Nephron progenitor cell (in vitro differentiated cells): ENCODE measurements at regions not wholly inside any gene's neighbourhood (a gene's known extent, or its start where the extent isn't known, plus 50 kb on each side); places are given as distances from the start of the nearest gene placed in this dataset.
"Not testable (repeated sequence)": the region's sequence is repeated elsewhere in the genome, so short reads cannot be mapped to it uniquely, and the experiment has no call there.

Experiments used
- DNase-seq: peaks from one replicate; pipeline ENCODE4 v3.0.0; 2021
- H3K27ac Mint-ChIP-seq: 2 replicates; pipeline ENCODE4 v1.8.0; 2021; ENCODE audit warnings: mild to moderate bottlenecking, moderate library complexity, mixed read lengths
- H3K27me3 Mint-ChIP-seq: 2 replicates; pipeline ENCODE4 v1.8.0; 2021; ENCODE audit warnings: mild to moderate bottlenecking, low read depth, mixed read lengths; ENCODE audit not compliant: poor library complexity
- H3K36me3 Mint-ChIP-seq: 2 replicates; pipeline ENCODE4 v1.8.0; 2021; ENCODE audit warnings: low read depth, mixed read lengths
- H3K4me1 Mint-ChIP-seq: 2 replicates; pipeline ENCODE4 v1.8.0; 2021; ENCODE audit warnings: mixed read lengths
- H3K4me3 Mint-ChIP-seq: 2 replicates; pipeline ENCODE4 v1.8.0; 2021; ENCODE audit warnings: mild to moderate bottlenecking, moderate library complexity, mixed read lengths
- H3K9me3 Mint-ChIP-seq: 2 replicates; pipeline ENCODE4 v1.8.0; 2021; ENCODE audit warnings: mild to moderate bottlenecking, moderate library complexity, mixed read lengths
- TF ChIP-seq, protein P1 (sequence below): fragments of 200-600 bp; sonication (generic); IDR thresholded peaks from 2 replicates; pipeline ENCODE4 v1.5.0; 2021; ENCODE audit warnings: antibody characterized with exemption

DNA sequence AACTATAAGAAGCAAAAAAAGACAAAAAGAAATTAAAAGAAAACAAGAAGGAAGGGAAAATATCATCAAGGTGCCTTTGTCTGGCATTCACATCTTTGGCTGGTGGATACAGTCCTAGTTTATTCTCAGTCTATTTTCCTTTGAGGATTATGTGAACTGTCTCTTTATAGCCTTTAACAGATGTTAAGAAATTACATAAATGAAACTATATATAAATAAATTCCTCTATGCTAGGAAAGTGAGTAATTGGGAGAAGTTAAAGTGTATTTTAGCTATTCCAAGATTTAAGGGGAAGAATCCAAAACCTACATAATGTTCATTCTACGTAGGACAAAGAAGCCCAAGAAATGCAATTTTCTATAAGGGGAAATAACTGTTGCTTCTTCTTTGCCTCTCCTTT lies 316.3 kb downstream of the ADAMTS20 start:
- Mint-ChIP-seq H3K27ac (no peak overlapping the region), H3K36me3 (no peaks in the 10 kb centered on the region), H3K4me3 (no peak overlapping the region), H3K27me3 (no peaks in the 10 kb centered on the region), H3K4me1 (no peaks in the 10 kb centered on the region), H3K9me3 (peaks cover 24% of the 10 kb centered on the region)
- no peak for DNase-seq
- TF ChIP-seq, protein P1, sequence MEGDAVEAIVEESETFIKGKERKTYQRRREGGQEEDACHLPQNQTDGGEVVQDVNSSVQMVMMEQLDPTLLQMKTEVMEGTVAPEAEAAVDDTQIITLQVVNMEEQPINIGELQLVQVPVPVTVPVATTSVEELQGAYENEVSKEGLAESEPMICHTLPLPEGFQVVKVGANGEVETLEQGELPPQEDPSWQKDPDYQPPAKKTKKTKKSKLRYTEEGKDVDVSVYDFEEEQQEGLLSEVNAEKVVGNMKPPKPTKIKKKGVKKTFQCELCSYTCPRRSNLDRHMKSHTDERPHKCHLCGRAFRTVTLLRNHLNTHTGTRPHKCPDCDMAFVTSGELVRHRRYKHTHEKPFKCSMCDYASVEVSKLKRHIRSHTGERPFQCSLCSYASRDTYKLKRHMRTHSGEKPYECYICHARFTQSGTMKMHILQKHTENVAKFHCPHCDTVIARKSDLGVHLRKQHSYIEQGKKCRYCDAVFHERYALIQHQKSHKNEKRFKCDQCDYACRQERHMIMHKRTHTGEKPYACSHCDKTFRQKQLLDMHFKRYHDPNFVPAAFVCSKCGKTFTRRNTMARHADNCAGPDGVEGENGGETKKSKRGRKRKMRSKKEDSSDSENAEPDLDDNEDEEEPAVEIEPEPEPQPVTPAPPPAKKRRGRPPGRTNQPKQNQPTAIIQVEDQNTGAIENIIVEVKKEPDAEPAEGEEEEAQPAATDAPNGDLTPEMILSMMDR, result no peak

DNA sequence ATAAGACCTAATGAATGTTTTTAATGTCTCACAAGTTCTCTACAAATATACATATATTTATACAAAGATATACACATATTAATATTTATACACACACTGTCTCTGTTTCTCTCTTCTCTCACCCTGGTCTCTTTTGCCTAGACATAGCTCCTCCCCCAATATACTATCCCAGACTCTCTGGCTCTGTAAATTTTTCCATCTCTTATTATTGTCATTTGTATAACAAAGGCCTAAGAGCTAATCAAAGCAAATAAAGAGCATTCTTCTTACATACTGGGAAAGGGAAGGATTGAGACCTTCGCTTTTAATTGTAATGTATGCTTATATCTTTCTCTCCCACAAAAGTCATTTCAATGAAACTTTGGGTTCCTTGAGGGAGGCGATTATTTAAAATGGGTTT lies 318.1 kb downstream of the ADAMTS20 start:
- Mint-ChIP-seq H3K27ac (no peak overlapping the region), H3K27me3 (no peaks in the 10 kb centered on the region), H3K4me3 (no peak overlapping the region), H3K36me3 (no peaks in the 10 kb centered on the region), H3K9me3 (peaks cover 31% of the 10 kb centered on the region), H3K4me1 (no peaks in the 10 kb centered on the region)
- no peak for DNase-seq
- TF ChIP-seq, protein P1, result no peak

DNA sequence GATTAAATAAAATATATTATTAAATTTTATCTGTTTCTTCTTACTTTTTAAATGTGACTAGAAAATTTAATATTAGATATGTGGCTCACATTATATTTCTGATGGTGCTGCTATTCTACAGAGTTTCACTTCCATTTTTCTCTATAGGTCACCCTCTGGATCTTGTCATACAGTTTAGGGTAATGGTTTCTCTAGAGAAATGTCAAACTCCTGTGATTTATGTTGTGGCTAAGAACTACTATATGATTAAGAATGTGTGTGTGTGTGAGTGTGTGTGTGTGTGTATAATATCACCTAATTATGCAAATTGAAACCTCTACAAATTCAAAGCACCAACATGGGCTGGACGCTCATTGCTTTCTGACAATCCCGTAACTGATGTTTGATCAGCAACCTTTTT lies 325.9 kb downstream of the ADAMTS20 start:
- Mint-ChIP-seq H3K36me3 (peaks cover 17% of the 10 kb centered on the region), H3K4me3 (no peak overlapping the region), H3K27me3 (peaks cover under 1% of the 10 kb centered on the region), H3K27ac (no peak overlapping the region), H3K4me1 (peaks cover 4% of the 10 kb centered on the region), H3K9me3 (peaks cover 40% of the 10 kb centered on the region)
- TF ChIP-seq, protein P1, result no peak
- no peak for DNase-seq

DNA sequence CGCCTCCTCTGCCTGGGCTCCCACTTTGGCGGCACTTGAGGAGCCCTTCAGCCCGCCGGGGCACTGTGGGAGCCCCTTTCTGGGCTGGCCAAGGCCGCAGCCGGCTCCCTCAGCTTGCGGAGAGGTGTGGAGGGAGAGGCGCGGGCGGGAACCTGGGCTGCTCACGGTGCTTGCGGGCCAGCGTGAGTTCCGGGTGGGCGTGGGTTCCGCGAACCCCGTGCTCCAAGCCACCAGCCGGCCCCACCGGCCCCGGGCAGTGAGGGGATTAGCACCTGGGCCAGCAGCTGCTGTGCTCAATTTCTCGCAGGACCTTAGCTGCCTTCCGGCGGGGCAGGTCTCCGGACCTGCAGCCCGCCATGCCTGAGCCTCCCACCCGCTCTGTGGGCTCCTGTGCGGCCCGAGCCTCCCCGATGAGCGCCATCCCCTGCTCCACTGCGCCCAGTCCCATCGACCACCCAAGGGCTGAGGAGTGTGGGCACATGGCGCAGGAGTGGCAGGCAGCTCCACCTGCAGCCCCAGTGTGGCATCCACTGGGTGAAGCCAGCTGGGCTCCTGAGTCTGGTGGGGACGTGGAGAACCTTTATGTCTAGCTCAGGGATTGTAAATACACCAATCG lies 327.7 kb downstream of the ADAMTS20 start:
- not testable (repeated sequence) for DNase-seq, H3K27ac Mint-ChIP-seq, H3K4me1 Mint-ChIP-seq, H3K27me3 Mint-ChIP-seq, H3K4me3 Mint-ChIP-seq
- Mint-ChIP-seq H3K36me3 (peaks cover 17% of the 10 kb centered on the region), H3K9me3 (peaks cover 31% of the 10 kb centered on the region)

DNA sequence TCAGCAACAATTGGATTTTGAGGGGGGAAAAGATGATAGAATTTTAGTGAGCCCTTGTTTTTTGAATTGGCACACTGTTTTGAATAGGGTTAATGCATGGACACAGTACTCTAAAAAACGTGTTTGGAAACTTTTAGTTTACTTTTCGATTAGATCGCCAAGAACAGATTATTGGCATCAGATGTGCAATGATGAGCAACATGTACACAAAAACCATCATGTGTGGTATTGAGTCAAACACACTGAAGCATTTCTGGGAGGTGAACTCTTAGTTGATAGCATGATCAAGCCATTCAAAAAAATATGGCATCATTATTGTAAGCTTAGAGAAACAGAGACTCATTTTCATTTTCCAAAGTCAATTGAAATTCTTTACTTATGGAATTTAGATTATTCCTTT lies 329.2 kb downstream of the ADAMTS20 start:
- H3K36me3 Mint-ChIP-seq, result peaks cover 17% of the 10 kb centered on the region
- peaks cover 25% of the 10 kb centered on the region for H3K9me3 Mint-ChIP-seq
- H3K27me3 Mint-ChIP-seq, result peaks cover 3% of the 10 kb centered on the region
- DNase-seq, result no peak
- no peak overlapping the region for H3K4me3 Mint-ChIP-seq
- H3K27ac Mint-ChIP-seq, result no peak overlapping the region
- peaks cover 4% of the 10 kb centered on the region for H3K4me1 Mint-ChIP-seq
- TF ChIP-seq, protein P1, result no peak

DNA sequence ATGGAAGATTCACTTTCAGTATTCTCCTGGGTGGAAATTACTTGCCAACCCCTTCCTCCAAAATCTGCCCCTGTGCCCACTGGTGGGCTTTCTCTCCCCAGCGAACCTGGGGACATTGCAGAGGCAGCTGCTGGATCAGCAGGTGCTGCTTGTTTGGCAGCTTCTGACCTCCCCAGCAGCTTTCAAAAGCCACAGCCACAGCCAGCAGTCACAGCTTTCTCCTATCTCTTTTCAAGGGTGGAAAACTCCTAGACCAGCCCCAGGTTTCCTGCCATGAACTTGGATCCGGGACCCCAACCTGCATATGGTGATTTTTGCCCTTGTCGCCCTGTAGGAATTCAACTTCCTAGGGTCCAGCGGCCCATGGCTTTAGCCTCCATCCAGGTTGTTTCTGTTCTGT lies 330.8 kb downstream of the ADAMTS20 start:
- no peak overlapping the region for H3K4me3 Mint-ChIP-seq
- no peak overlapping the region for H3K27ac Mint-ChIP-seq
- H3K9me3 Mint-ChIP-seq, result peaks cover 9% of the 10 kb centered on the region
- DNase-seq, result no peak
- H3K27me3 Mint-ChIP-seq, result peaks cover 3% of the 10 kb centered on the region
- peaks cover 8% of the 10 kb centered on the region for H3K36me3 Mint-ChIP-seq
- TF ChIP-seq, protein P1, result no peak
- H3K4me1 Mint-ChIP-seq, result no peaks in the 10 kb centered on the region
